GM19395 (cell line): ENCODE measurements at regions not wholly inside any gene's neighbourhood (a gene's known extent, or its start where the extent isn't known, plus 50 kb on each side); places are given as distances from the start of the nearest gene placed in this dataset.
A peak's percentile ranks its signal among the peaks of the same experiment; 100 is the strongest.
"Not testable (repeated sequence)": the region's sequence is repeated elsewhere in the genome, so short reads cannot be mapped to it uniquely, and the experiment has no call there.

Experiments used
- ATAC-seq: cut with Tn5 transposase; IDR thresholded peaks from one replicate; pipeline ENCODE4 v1.9.1; 2021; ENCODE audit warnings: mild to moderate bottlenecking, moderate library complexity; ENCODE audit not compliant: unreplicated experiment

DNA sequence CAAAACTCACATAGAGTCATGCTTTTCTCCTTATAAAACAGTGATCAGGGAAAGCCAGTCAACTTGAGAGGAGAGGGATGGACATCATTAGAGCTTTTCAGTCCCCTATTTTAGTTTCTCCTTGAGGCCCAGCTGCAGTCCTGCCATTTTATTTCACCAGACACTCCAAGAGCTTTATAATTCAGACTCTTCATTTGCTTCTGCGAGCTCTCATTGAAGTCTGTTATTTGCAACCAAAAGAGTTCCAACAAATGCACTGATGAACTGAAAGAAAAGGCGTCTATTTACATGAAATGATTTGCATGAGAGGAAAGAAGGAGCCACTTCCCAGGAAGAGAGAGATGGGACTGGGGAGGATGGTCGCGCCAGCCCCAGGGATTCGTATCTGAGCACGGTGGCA lies 86.8 kb downstream of the NDUFA12 start:
- ATAC-seq = no peak

GRCh38 chr12:94909663-94910062 lies 93.8 kb downstream of the NDUFA12 start:
- ATAC-seq = no peak

GRCh38 chr12:94905749-94906148 lies 97.7 kb downstream of the NDUFA12 start:
- not testable (repeated sequence) for ATAC-seq

DNA sequence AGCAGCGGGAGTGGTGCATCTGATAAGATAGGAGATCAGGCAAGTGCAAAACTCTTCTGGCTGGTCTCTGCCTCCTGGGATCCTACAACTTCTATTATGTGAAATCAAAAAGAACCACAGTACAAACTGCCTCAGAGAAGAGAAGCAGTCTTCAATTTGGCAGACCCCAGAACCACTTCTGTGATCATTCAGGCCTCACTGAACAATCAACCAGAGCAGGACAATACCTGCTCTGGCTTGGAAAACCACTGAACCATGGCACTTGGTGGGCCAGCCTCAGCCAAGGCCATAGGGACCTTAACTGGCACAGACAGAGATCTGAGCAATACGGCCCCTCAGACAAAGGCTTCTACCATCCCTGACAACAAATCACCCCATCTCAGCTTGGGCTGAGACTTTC lies 103.0 kb downstream of the NDUFA12 start:
- no peak for ATAC-seq

- ATAC-seq = no peak
These were observed 105.1 kb downstream of the NDUFA12 start for GRCh38 chr12:94898388-94898787.

GRCh38 chr12:94892544-94893267 lies 110.8 kb downstream of the NDUFA12 start:
- no peak for ATAC-seq

- no peak for ATAC-seq
These were observed 113.9 kb downstream of the NDUFA12 start for GRCh38 chr12:94889445-94890210.

DNA sequence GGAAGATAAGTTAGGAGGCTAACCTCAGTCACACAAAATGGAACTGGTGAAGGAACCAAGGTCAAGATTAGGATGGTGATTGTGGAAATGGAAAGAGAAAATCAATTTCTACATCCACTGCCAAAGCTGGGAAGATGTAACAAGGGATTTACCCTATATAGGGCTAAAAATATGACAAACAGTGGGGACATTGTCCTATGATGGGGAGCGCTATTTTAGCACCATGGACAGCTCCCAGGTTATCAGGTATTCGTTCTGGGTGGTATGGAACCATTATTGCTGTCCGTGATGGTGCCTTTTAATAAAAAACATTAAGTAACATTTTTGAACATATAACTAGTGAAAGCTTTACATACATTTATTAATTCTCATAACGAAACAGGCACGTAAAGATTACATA lies 124.0 kb downstream of the NDUFA12 start:
- no peak for ATAC-seq

DNA sequence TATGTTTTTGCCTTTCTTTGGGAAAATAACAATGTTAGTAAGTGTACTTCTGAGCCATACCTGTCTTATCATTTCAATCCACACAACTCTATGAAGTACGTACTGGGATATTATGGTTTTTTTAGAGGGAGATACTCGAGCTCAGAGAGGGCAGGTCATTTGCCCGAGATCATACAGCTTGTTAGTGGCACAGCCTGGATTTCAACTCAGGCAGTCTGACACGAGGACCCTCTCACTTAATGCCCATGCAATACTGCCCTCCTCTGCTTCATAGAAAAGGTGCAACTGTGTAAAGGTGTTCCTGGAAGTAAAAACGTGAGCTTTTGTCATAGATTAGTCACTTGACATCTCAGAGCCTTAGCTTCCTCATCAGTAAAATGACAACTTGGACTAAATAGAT lies 128.0 kb downstream of the NDUFA12 start:
- ATAC-seq = peak; percentile 61

DNA sequence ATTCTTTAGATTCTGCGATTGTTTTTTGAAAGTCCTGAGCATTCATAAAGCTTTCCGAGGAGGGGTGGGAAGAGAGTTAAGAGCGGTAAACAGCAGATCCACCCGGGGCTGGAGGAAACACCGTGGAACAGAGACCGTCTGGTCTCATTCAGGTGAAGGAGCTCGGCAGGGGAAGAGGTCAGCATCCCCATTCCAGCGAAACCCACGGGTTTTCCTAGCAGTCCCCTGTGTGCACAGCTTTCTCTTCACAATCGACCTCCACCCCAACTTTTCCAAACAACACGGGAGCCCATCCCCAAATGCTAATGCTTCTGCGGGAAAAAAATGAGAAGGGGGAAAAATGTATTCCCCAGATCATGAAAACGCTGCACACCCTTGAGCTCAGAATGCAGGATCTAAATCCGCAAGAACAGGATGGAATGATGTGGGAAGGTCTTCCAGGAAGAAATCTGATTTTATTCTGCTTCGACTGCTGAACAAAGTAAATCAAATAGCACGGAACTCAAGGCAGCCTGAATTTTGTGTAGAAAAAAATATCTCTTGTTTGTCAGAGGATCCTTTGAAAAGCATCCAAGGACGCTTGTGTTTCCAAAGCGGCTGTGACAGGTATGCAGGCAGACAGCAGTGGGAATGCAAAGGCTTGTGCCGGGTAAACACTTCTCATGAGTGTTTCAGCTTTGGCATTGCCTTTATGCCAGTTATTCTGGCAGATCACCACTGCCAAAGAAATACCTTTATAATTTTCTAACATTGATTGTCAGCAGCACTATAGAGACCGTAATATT lies 128.8 kb downstream of the NDUFA12 start:
- no peak for ATAC-seq

- peak; percentile 18 for ATAC-seq
These were observed 129.6 kb downstream of the NDUFA12 start for GRCh38 chr12:94873734-94874517.

GRCh38 chr12:94872971-94873733 lies 130.3 kb downstream of the NDUFA12 start:
- peak; percentile 64 for ATAC-seq

DNA sequence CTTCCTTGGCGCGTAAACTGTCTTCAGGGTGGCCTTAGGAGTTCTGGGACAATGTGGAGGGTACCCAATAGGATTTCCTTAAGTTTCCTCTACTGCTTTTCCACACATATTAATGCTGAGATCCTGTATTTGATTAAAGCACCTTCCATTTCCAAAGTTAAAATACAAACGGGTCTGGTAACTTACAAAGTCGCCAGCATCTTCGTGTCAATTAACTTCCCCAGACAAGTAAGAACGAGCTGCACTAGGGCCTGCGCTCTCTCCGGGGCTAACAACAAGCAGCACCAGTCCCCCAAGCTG lies 130.9 kb downstream of the NDUFA12 start:
- no peak for ATAC-seq

- no peak for ATAC-seq
These were observed 131.4 kb downstream of the NDUFA12 start for GRCh38 chr12:94872007-94872653.

- ATAC-seq = no peak
These were observed 133.0 kb downstream of the NDUFA12 start for GRCh38 chr12:94870511-94870910.

DNA sequence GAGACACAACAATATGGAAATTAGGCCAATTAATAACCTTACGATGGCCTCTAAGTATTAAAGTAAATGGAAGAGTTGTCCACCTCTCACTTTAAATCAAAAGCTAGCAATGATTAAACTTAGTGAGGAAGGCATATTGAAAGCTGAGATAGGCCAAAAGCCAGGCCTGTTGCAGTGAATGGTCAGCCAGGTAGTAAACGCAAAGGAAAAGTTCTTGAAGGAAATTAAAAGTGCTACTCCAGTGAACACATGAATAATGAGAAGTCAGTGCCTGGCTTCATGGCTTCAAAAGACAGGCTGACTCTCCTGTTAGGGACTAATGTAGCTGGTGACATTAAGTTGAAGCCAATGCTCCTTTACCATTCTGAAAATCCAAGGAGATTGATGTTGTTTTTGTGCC lies 135.3 kb downstream of the NDUFA12 start:
- no peak for ATAC-seq

- ATAC-seq = no peak
These were observed 136.2 kb downstream of the NDUFA12 start for GRCh38 chr12:94867066-94867855.

DNA sequence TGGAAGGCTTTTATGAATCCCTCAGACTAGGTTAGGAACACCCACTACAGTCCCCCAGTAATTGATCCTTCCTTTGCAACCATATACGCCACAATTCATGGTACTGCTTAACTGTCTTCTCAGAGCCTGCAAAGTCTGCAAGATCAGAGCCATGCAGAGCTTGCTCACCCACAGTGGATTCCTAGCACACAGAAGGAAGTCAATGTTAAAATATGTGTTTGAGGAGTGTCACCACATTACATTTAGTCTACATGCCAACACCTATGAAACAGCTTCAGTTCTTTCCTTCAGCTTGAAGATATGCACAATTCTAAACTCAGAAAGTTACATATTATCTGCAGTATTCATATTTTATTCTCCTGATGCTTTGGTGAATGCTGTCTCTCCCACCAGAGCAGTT lies 138.5 kb downstream of the NDUFA12 start:
- no peak for ATAC-seq
